Retinal pigment epithelial cell (primary cell): ENCODE measurements at regions not wholly inside any gene's neighbourhood (a gene's known extent, or its start where the extent isn't known, plus 50 kb on each side); places are given as distances from the start of the nearest gene placed in this dataset.

ENCODE experiments used
- DNase-seq: peaks from one replicate; pipeline ENCODE4 v3.0.0-alpha.2; 2010; ENCODE audit warnings: low read depth
- H3K4me3 ChIP-seq: 2 replicates; pipeline ENCODE4 v1.5.1; 2011; ENCODE audit warnings: mild to moderate bottlenecking, low read length, control low read depth, moderate library complexity
- CTCF ChIP-seq: conservative IDR thresholded peaks from 2 replicates; pipeline ENCODE4 v1.5.1; 2011; ENCODE audit warnings: low read depth, low read length, control low read depth, inconsistent platforms

- DNase-seq, result no peak
- H3K4me3 ChIP-seq, result no peak overlapping the region
- no peak for TF ChIP-seq CTCF
Measured at GRCh38 chr10:113274176-113274829, 278.6 kb upstream of the HABP2 start.

GRCh38 chr10:113278221-113278620 is 274.6 kb upstream of the HABP2 start:
- DNase-seq, result no peak
- H3K4me3 ChIP-seq, result no peak overlapping the region
- no peak for TF ChIP-seq CTCF

GRCh38 chr10:113278664-113279063 is 274.2 kb upstream of the HABP2 start:
- TF ChIP-seq CTCF, result no peak
- DNase-seq, result no peak
- H3K4me3 ChIP-seq, result no peak overlapping the region

GRCh38 chr10:113279262-113279661 is 273.6 kb upstream of the HABP2 start:
- no peak for DNase-seq
- no peak overlapping the region for H3K4me3 ChIP-seq
- TF ChIP-seq CTCF, result no peak

GRCh38 chr10:113282564-113282963 is 270.3 kb upstream of the HABP2 start:
- no peak for TF ChIP-seq CTCF
- no peak overlapping the region for H3K4me3 ChIP-seq
- DNase-seq, result no peak

- no peak overlapping the region for H3K4me3 ChIP-seq
- peak; percentile 21 for TF ChIP-seq CTCF
- no peak for DNase-seq
Measured at GRCh38 chr10:113283189-113283588, 269.7 kb upstream of the HABP2 start.

- no peak for TF ChIP-seq CTCF
- no peak for DNase-seq
- no peak overlapping the region for H3K4me3 ChIP-seq
Measured at GRCh38 chr10:113284635-113285034, 268.2 kb upstream of the HABP2 start.
